Stimulated activated CD4-positive, alpha-beta T cell treated with anti-CD3 and anti-CD28 coated beads, Interleukin-15, amount 100 ng/mL, for 1 hour (primary cell): ENCODE measurements at regions not wholly inside any gene's neighbourhood (a gene's known extent, or its start where the extent isn't known, plus 50 kb on each side); places are given as distances from the start of the nearest gene placed in this dataset.

ENCODE experiments used
- DNase-seq, 2 donors: peaks; one replicate each; pipeline ENCODE4 v3.0.0-alpha.2; 2020; ENCODE audit warnings: low read depth in 1 of 2, low spot score in 1 of 2

DNA sequence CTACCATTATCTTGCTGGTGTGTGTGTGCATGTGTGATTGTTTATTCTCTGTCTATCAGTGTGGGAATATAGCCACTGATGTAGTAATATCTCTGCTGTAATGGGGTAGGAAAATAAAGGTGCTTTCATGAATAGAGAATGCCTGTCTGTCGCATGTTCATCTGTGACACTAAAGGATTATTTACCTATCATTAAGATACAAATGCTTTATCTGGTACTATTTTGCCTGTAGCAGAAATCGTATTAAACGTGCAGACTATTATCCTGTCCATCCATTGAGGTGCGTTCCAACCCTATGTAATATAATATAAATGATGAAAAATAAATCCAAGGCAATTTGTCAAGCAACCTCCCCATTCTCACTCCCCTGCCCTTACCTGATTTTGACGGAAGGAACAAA, 1215.1 kb downstream of the BCL11B start:
- DNase-seq: no peak

DNA sequence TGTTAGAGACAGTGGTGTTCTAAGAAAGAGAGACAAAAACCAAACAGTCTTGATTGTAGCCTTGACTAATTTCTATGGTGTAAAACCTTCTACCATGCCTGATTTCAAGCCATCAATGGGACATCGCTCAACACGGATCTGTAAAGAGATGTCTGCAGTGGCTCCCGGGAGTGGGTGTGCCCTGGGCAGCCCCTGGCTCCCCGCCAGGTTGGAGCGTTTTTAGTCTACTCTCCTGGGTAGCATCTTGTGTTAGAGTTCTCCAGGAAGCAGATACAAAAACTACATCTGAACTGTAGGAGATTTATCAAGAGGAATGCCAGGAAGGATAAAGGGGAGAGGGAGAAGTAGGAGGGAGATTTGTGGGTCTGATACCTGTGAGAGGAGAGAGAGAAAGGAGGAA, 1212.9 kb downstream of the BCL11B start:
- DNase-seq: no peak

DNA sequence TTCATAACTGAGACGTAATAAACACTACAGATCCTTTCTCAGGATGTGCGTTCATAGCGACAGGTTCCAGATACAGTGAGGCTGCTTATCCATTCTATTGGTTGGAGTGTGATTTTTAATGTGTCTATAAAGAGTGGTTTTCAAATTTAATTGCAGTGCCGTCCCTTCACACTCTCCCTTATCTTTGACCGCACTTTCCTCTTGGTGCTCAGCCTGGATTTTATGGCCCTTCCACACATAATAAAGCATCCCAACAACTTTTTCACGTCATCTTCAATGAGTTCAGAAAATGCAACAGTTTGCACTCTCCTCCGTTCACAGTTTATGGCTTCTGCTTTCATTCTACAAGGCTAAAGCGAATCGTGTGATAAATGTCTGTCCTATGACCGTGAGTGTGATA, 1209.9 kb downstream of the BCL11B start:
- DNase-seq: no peak

DNA sequence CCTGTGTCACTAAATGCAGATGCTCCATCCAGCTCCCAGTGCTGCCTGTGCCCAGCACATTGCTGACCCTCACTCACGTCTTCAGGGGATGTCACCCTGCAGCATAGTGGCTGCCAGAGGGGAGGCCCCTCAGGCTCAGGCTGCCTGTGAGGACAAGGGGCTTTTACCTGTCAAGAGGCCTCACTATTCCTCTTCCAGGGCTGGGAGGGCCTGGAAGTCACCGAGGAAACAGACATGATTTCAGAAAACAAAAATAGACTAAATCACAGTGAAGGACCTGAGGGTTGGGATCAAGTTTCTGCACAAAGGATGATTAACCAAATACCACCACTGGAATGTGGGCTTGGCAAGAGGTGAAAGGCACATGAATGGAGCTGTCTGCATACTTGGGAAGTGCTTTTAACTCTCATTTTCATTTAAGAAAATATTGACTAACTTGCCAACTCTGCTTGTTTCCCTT, 1202.3 kb downstream of the BCL11B start:
- DNase-seq: no peak

DNA sequence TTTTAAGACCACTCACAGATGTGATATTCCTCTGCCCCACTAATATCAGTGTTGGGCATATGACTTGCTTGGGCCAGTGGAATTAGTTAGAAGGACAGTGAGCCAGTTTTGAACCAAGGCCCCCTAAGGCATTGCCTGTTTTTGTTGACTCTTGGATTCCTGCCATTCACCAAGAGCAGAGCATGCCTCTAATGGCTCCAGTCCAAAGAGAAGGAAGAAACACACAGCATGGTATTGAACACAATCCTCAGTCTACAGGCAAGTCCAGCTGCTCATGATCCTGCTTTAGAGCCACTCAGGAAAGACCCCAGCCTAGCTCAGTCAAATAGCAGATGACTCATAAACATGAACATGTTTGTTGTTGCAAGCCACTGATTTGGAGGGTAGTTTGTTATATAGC, 1201.5 kb downstream of the BCL11B start:
- DNase-seq: no peak

DNA sequence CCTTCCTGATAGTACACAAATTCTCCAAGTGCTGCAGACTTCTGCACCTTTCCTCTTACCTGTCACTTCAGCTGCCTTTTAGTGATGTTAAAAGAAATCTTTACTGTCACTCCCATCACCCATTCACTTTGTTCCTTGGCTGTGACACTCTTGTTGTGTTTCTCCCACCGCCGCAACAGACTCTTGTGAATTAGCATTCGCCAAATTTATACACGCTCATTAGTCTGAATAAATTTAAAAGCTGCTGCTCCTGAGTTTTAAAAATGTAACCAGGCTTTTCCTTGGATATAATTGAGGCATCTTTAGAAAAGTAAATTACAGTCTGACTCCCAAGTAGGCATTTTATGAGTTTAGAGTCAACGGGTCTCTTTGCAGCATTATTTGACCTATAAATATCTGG, 1197.9 kb downstream of the BCL11B start:
- DNase-seq: no peak

DNA sequence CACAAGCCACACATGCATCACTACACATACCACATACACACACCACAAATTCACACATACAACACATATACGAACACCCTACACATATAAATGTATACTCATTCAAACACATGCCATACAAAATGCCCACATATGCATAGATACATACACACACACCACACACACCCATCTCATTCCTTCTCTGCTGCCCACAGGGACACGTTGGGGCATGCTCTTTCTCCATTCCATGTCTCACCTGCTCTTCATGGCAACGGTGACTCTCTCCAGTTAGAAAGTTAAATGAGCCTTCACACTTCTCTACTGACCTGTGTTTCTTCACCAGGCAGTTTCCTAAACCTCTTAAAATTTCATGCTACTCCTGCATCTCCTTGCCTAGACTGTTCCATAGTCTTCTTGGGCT, 1194.8 kb downstream of the BCL11B start:
- no peak for DNase-seq

DNA sequence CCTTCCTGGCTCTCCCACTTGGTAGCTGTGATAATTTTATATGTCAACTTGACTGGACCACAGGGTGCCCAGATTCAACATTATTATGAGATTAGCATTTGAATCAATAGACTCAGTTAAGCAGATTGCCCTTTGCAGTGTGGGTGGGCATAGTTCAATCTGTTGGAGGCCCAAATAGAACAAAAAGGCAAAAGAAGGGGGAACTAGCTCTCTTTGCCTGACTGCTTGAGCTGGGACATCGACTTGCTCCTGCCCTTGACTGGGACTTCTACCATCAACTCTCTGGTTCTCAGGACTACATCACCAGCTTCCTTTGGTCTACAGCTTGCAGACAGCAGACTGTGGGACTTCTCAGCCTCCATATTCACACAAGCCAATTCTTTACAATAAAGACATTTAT, 1189.2 kb downstream of the BCL11B start:
- no peak for DNase-seq

DNA sequence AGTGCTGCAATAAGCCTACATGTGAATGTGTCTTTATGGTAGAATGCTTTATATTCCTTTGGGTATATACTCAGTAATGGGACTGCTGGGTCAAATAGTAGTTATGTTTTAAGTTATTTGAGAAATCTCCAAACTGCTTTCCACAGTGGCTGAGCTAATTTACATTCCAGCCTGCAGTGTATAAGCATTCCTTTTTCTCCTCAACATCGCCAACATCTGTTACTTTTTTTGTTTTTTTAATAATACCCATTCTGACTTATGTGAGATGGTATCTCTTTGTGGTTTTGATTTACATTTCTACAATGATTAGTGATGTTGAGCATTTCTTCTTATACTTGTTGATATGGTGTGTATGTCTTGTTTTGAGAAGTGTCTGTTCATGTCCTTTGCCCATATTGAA, 1186.2 kb downstream of the BCL11B start:
- no peak for DNase-seq

DNA sequence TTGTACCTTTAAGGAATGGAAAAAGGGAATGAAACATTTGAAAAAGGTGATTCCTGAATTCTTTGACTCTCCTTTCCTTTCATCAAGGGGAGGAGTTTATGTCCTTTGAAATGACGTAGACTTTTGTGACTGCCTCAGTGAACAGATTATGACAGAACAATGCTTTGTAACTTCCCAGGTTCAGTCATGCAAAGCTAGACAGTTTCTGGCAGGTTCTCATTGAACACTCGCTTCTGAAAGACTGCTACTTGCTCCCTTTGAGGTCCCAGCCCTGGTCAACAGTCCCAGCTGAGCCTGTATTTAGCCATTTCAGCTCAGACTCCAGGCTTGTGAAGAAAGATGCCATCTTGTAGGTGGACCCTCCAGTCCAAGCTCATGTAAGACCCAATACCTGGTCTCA, 1178.9 kb downstream of the BCL11B start:
- no peak for DNase-seq

DNA sequence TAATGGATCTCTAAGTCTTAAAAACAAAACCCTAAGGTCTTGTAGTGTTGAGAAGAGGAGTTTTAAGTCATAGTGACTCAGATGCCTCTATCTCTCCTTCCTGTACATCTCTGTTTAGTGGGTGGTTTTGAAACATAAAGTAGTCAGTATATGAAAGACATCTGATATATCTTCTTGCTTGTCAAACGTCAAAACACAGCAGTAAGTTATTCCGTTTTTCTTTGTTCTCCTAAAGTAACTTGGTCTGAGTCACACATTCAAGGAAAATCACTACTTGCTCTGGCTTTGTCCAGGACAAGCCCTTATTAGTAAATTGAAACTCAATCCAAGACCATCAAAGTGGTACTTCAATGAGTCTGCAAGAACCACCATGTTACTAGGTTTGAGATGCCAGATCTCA, 1172.5 kb downstream of the BCL11B start:
- no peak for DNase-seq

DNA sequence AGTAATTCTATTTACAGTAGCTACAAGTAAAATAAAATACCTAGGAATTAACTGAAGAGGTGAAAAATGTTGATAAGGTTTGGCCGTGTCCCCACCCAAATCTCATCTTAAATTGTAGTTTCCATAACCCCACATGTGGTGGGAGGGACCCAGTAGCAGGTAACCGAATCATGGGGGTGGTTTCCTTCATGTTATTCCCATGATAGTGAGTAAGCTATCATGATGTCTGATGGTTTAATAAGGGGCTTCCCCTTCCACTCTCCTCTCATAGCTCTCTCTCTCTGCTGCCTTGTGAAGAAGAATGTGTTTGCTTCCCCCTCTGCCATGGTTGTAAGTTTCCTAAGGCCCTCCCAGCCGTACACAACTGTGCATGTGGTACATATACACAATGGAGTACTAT, 1170.7 kb downstream of the BCL11B start:
- no peak for DNase-seq

DNA sequence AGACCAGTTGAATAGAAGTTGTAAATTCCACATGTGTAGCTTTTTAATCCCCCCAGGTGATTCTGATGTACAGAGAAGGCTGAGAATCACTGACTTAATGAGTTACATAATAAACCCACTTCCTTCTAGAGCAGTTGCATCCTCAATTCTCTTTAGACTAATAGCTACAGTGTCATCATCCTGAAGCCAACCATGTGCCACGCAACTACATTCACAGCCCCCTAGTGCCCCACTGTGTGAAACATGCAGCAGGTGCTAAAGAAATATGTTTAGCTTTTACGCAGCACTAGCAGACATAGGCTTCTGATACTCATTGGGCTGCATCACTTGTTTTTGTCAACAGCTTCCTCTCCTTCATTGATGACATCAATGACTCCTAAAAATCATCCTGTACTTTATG, 1168.3 kb downstream of the BCL11B start:
- DNase-seq: no peak

DNA sequence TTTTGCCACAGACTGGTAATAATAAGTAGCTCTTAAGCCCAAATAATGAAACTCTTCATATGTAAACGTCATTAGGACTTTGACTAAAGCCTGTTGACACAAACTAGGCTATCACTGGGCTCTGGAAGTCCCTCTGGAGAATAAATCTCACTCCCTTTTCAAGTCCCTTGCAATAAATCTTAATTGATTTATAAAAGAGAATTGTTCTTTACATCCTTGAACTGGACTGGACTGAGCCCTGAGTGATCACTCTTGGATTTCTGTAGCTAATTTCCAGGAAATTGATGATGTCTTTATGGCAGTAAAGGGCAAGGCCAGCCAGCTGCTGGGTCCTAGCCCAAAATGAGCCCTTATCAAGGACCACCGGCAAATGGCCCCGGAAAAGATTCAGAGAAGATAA, 1162.7 kb downstream of the BCL11B start:
- DNase-seq: no peak

DNA sequence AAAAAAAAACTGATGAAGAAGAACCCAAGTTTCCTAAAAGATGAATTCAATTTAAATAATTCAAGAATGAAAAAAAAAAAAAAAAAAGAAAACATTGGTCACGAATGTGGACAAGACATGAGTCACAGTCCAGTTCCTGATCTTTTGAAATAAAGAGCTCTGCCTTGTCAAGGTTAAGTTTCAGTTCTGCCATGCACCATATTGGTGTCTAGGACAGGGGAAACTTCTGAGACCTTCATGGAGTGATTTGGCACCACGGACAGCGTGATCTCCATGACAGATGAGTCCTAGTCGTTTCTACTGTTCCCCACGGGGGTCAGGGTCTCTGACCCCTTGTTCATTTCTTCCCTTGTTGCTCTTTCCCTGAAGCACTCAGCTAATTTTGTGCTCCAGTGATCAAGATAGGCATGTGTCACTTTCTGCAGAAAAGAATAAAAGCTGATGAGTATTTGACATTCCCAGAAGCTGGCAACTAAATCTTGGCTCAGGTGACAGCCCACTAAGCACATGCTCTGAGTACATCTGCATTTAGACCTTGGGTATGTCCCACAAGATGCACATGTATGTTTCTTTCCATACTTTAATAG, 1159.7 kb downstream of the BCL11B start:
- DNase-seq: no peak

DNA sequence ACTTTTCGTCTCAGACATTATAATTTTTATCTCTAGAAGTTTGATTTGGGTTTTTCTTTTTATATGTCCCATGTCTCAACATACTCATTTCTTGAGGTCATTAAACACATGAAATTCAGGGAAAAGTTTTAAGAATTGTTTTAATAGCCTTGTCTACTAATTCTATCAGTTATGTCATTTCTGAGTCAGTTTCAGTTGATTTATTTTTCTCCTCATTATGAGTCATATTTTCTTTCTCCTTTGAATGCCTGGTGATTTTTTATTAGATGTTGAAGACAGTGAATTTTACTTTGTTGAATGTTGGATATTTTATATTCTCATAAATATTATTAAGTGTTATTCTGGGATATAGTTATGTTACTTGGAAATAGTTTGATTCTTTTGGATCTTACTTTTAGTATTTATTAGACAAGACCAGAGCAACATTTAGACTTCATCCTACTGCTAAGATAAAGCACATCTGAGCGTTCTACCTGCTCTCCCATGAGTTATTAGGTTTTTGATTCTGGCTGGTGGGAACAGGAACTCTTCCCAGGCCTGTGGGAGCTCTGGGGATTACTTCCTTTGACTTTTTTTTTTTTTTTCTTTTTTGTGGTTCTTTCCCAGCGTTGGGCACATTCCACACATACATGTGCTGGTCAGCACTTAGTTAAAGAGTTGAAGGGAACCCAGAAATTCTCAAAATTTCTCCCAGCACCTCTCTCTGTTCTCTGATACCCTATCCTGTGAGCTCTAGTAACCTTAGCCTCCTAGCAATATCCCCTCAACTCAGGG, 1157.7 kb downstream of the BCL11B start:
- no peak for DNase-seq

DNA sequence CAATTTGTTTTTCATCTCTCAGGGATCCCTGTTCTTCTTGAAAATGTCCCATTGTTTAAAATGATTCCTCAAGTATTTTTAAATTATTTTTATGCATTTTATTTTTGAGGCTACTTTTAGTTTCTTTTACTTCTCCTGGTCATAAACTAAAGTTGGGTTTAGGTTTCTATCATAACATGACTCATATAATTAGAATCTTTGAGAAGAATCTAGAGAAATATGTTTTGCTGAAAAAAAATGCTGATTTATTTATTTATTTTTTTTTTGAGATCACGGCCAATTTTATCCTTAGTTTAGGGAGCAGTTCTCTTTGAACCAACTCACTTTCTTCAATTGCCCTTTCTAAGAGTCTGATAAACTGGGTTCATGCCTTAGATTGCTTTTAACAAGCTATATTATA, 1157.1 kb downstream of the BCL11B start:
- no peak for DNase-seq

DNA sequence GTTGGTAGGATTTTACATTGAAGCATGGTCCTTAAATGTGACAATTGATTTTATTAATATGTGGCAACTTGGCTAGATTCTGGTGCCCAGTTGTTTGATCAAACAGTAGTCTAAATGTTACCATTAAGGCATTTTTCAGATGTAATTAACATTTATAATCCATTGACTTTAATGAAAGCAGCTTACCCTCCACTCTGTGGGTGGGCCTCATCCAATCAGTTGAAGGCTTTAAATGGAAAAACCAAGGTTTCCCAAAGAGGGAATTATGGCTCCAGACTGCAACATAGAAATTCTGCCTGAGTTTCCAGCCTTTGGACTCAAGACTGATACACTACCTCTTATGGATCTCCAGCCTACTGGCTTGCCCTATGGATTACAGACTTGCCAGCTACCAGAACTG, 1153.2 kb downstream of the BCL11B start:
- no peak for DNase-seq

DNA sequence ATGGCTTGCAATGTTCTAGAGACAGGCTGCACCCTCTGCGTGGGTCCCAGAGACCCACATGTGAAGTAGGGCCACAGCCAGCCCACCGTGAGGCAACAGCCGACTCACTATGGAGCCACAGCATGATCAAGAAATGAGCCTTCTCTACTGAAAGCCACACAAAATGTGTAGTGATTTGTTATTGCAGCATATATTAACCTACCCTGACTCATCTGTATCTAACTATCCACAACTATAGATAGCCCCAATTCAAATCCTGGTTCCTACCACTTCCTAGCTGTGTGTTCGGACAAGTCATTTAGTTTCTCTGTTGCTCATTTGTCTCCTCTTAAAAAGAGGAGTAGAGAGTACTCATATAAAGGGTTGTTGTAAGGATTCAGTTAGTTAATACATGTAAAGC, 1152.3 kb downstream of the BCL11B start:
- no peak for DNase-seq

DNA sequence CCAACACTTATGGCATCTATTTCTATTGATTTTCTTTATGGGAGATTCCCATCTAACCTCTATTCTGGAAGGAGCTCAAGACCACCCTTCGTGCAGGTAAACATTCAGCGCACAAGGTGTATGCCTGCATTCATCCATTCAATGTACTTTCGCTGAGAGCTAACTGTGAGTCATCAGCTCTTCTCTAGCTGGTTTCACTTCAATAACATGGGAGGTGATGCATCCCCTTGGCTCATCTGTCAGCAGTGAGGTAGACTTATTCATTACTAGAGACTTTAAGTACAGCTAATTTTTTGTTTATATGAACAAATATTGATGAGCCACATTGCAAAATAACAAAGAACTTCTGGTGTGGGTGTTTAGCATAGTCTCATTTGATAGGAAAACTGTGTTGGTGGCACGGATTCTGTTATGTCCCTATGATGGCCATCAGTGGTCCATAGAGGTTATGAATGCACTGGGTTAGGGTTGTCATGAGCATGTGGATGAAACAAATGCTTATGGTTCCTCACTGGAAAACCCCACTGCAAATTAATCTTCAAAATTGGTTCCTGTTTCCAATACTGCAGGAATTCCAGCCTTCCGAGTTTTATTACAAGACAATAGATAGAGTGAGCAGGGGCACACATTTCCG, 1151.0 kb downstream of the BCL11B start:
- DNase-seq: no peak

DNA sequence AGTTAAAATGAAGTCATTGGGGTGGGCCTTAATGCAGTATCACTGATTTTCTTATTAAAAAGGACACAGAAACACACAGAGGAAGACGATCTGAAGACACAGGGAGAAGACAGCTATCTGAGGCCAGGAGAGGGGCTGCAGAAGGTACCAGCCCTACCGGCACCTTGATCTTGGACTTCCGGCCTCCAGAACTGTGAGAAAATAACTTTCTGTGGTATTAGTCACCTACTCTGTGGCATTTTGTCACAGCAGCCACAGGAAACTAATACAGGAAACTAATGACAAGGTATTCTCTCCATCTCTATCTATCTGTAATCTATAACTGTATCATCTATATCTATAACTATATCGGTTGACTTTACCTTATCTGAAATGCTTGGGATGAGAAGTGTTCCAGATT, 1149.5 kb downstream of the BCL11B start:
- no peak for DNase-seq

DNA sequence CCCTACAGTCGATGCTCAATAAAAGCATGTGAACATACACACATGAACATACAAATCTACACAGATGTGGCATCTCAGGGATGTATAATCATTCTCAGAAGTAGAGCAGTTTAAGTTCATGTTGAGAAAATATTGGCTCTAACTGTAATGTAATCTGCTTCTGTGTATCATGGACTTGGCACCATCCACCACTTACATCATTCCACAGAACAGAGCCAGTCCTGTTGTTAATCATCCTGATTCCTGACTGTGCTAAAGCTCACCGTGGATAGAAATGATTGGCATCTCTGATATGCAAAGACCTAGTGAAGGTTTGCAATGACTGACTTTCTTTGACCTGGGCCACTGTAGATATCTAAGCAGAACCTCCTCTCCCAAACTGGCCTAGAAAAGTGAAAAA, 1141.3 kb downstream of the BCL11B start:
- DNase-seq: no peak

DNA sequence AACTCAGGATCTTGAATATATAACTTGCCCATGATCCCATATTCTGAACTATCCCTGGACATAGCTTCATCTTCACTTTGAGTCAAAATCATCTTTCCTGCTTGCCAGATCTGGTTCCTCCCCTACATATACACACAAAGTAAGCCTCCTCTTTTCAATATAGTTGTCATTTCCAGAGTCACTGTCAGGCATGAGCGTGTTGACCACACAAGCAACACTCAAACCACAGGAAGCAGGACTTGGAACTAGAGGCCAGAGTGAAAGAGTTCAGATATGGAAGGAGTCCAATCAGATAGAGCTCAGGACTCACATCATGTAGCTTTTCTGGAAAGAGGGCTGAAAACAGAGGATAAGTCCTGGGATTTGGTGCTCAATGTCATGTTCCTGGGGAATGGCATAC, 1140.6 kb downstream of the BCL11B start:
- no peak for DNase-seq
